ENCODE measurements at regions not wholly inside any gene's neighbourhood (a gene's known extent, or its start where the extent isn't known, plus 50 kb on each side); places are given as distances from the start of the nearest gene placed in this dataset.
"Not testable (repeated sequence)": the region's sequence is repeated elsewhere in the genome, so short reads cannot be mapped to it uniquely, and the experiment has no call there.

GRCh38 chr18:104264-104663, 54.1 kb upstream of the USP14 start:
- DNase-seq (ENCODE audit: low spot score) = not testable (repeated sequence)

GRCh38 chr18:105161-106053, 53.0 kb upstream of the USP14 start:
- peak; percentile 2 for DNase-seq (ENCODE audit: low spot score)

DNA sequence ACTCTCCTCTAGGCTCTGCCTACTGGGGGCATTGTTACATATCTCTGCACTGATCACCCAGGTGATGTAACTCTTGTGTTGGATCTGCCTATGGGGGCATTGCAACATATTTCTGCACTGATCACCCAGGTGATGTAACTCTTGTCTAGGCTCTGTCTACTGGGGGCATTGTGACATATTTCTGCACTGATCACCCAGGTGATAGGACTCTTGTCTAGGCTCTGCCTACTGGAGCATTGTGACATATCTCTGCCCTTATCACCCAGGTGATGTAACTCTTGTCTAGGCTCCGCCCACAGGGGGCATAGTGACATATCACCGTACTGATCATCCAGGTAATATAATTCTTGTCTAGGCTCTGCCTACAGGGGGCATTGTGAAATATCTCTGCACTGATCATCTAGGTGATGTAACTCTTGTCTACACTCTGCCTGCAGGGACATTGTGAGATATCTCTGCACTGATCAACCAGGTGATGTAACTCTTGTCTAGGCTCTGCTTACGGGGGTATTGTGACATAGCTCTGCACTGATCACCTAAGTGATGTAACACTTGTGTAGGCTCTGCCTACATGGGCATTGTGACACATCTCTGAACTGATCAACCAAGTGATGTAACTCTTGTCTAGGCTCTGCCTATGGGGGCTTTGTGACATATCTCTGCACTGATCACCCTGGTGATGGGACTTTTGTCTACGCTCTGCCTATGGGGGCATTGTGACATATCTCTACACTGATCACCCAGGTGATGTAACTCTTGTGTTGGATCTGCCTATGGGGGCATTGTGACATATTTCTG, 52.1 kb upstream of the USP14 start:
- not testable (repeated sequence) for DNase-seq (ENCODE audit: low spot score)

- DNase-seq (ENCODE audit: low spot score) = not testable (repeated sequence)
Observed at GRCh38 chr18:106868-107384, 51.4 kb upstream of the USP14 start.

- DNase-seq (ENCODE audit: low spot score) = not testable (repeated sequence)
Observed at GRCh38 chr18:107464-107863, 50.9 kb upstream of the USP14 start.

- not testable (repeated sequence) for DNase-seq (ENCODE audit: low spot score)
Observed at GRCh38 chr18:107947-108664, 50.3 kb upstream of the USP14 start.

Data from AG08395 (cell line).